HK-2 (cell line): ENCODE measurements at regions not wholly inside any gene's neighbourhood (a gene's known extent, or its start where the extent isn't known, plus 50 kb on each side); places are given as distances from the start of the nearest gene placed in this dataset.
A peak's percentile ranks its signal among the peaks of the same experiment; 100 is the strongest.
"Not testable (repeated sequence)": the region's sequence is repeated elsewhere in the genome, so short reads cannot be mapped to it uniquely, and the experiment has no call there.

ENCODE experiments used
- DNase-seq: peaks from one replicate; pipeline ENCODE4 v3.0.0-alpha.2; 2018; ENCODE audit not compliant: unreplicated experiment

DNA sequence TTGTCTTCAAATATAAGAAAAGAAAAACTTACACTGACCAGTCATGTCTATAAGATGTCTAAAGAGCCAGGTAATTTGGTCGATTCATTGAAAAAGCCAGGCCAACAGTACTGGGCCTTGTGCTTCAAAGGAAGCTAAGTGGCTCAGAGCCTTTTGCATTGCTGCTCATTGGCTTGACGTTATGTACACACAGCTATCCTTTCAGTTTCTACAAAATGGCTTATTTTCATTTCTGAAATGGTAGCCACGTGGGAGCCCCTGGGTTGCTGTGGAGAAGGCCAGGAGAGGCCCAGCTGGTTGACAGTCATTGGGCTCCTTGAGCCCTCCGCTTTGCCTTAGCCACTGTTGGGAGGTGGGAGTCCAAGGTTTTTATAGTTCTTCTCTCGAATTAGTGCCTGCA lies 199.1 kb upstream of the CXorf66 start:
- DNase-seq, result no peak

DNA sequence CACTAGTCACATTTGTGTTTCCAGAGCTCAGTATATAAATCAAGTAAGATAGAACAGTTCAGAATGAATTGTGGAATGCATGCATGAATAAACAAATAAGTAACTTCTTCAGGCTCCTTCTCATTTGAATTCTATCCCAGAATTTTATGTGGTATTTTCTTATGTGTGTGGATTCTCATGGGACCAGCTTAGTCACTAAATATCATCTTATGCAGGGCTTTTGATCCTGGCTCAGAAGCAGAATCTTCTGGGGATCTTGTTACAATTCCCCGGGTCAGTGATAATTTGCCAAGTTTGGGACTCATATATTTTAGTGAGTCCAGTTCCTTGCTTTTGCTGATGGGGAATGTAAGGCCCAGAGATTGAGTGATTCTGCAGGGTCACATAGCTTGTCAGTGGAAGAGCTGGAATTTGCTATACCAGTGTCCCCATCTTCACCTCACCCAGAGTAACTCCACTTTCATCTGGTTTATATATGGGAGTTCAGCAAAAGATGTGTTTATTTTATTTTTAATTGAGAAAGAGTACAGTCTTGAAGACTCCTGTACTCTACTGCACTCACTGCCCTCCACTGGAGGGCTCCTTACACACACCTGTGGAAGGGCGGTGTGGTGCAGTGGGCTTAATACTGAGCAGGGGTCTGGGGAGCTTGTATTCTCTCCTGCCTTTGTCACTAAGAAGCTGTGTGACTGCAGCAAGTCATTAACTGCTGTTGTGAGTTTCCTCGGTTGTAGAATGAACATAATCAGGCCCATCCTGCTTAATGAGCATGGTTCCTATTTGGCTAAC lies 198.2 kb upstream of the CXorf66 start:
- no peak for DNase-seq

DNA sequence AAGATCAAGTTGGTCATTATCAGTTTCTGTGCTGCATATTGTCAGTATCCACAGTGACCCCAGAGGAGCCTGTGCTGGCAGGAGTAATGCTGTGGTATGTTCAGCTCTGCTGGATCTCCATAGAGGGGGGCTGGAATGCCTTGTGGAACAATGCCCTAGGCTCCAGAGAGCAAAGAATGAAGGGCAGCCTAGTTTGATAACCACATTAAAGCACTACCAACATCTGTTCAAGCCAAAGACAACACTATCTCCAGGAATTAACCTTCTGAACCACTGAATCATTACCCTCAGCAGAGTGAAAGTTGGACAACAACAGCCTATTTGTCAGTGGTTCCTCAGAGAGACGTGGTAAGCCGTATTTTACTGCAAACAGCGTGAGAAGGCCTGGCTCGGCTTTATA lies 192.3 kb upstream of the CXorf66 start:
- no peak for DNase-seq

DNA sequence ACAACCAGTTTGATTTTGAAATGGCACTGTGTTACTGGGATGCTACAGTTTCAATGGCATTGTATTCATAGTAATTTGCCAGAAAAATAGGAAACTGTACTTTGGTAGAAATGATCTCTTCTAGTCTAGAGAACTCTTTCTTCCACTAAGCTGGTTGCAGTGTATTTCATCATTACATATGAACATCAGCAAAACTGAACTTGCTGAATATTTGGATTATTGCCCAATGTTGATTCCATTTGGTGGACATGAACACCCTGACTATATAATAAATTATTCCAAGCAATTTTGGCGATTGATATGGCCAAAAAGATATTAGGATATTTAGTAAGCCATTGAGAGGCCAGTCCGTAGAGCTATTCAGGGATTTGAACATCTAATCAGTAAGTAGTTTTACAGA lies 191.8 kb upstream of the CXorf66 start:
- no peak for DNase-seq

DNA sequence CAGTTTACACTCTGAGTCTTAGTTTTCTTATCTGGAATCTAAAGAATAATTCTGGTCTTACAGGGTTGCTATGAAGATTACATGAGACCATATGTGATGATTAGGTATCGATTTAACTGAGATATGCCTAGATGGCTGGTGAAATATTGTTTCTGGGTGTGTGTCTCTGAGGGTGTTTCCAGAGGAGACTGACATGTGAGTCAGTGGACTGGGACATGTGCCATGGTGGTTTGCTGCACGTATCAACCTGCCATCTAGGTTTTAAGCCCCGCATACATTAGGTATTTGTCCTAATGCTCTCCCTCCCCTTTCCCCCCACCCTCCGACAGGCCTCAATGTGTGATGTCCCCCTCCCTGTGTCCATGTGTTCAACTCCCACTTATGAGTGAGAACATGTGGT lies 186.0 kb upstream of the CXorf66 start:
- DNase-seq, result no peak

DNA sequence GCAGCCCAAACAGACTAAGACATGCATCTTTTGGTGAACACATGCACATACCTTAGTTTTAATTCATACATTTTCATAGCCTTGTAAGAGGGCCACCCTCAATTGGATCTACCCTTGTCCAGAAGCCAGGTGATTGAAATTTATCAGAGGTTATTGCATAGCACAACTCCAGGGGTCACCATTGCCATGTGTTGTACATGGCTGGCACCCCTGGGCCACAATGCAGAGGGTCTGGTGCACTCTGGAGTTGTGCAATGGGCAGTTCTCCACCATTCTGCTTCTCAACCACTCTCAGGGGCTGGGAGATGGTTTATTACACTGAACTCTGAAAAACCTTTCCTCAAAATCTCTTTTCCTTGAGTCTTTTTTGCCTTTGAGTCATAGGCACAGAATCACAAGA lies 184.4 kb upstream of the CXorf66 start:
- no peak for DNase-seq

DNA sequence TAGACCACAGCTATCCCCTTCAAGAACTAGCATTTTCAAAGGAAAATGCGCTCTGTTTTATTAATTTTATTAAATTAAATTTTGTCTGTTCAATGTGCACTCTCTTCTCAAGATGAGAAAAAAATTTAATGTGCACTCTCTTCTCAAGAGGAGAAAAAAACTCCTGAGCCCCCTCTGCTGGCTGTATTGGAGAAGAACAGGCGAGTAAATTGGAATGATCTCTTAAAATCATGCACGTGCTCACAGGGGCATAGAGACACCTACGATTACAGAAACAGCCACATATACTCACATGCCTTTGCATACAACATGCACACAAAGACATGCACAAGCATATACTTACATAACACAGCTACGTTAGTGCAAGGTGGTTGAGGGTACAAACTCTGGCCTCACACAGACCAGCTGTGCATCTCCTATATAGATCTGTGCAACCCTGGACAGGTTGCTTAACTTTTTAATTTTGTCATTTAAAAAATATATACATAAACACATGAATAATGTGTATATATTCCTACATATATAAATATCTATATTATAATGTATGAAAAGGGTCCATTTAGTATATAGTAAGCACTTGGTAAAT lies 176.2 kb upstream of the CXorf66 start:
- peak; percentile 2 for DNase-seq

DNA sequence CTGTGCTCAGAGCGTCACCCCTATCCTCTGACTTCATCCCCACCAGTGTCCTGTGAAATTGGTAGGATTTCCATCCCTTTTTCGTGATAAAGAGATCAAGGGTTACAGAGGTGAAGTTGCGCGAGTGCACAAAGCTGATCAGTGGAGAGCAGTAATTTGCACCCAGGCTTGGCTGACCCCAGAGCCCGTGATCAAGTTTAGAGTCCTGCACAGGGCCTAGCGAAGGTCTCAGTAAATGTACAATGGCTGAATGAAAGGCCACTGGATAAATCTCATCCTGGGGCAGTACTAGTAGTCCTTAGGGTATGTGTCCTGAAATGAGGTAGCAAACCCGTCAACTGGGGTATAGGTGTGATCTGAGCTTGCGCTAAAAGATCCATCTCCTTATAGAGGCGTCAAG lies 173.2 kb upstream of the CXorf66 start:
- DNase-seq, result not testable (repeated sequence)

DNA sequence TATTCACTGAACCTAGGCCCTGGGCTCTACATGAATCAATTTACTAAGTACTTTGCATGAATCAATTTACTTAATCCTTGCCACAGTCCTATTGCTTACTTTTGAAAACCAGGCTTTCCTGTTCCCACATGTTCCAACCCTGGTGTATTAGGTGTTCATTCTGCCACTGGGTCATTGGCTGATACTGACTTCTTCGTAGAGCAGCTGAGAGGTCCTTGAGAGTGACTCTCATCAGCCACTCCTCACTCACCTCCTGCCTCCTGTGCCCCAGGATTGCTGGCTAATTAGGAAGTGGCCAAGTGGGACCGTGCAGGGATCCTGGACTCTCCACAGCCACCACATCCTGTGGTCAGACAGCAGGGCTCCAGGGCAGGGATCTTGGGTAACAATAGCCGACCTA lies 172.7 kb upstream of the CXorf66 start:
- not testable (repeated sequence) for DNase-seq

DNA sequence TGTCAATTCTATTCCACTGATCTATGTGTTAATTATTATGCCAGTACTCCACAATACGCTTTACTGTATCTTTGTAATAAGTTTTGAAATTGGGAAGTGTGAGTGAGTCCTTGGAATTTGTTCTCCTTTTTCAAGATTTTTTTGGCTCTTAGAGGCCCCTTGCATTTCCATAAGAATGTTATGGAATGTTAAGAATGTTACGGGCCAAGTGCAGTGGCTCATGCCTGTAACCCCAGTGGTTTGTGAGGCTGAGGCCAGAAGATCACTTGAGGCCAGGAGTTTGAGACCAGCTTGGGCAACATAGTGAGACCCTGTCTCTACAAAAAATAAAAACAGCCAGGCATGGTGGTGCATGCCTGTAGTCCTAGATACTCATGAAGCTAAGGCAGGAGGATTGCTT lies 167.6 kb upstream of the CXorf66 start:
- no peak for DNase-seq

DNA sequence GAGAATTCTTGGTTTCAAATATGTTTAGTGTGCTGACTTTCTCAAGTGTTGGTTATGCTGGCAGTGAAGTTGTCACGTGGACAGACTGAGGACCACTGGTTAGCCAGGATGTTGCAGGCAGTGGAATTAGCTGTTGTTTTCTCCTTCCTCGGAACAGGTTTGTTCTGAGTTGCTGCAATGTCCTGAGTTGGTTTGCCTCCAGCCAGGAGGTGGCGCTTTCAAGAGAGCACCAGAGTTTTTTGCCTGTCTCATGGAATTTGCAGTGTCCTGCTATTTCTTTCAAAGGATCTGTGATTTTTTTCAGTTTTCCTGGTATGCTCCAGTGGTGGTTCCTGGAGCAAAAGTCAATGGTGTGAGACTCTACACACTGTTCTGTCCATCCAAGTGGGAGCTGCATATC lies 158.1 kb upstream of the CXorf66 start:
- no peak for DNase-seq

DNA sequence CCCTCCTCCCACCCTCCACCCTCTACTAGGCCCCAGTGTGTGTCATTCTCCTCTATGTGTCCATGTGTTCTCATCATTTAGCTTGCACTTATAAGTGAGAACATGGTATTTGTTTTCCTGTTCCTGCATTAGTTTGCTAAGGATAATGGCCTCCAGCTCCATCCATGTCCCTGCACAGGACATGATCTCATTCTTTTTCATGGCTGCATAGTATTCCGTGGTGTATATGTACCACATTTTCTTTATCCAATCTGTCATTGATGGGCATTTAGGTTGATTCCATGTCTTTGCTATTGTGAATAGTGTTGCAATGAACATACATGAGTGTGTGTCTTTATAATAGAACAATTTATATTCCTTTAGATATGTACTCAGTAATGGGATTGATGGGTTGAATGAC lies 148.7 kb upstream of the CXorf66 start:
- not testable (repeated sequence) for DNase-seq

DNA sequence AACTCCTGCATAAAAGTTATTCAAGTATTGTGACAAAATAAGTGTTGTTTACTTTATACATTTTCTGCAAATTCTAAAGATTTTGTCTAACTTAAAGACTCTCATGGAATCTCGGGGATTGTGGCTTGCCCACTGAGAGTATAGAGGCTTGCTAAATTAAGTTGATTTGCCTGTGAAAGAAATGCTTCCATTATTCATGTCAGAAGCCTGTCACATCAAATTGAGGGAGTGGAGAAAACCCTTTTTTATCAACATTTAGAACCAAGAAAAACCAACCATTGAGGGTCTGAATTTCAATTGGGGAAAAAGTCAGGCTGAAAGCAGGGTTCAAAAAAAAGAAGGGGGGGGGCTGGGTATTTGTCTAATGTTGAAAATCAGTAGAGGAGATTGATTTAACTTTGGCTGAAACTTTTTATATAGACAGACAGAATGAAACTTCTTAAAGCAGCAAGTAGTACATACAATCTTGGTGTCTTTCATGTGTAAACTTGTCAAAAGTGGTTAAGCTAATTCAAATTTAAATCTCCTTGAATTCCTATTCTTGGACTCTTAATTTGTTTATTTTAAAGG lies 144.8 kb upstream of the CXorf66 start:
- DNase-seq, result no peak

DNA sequence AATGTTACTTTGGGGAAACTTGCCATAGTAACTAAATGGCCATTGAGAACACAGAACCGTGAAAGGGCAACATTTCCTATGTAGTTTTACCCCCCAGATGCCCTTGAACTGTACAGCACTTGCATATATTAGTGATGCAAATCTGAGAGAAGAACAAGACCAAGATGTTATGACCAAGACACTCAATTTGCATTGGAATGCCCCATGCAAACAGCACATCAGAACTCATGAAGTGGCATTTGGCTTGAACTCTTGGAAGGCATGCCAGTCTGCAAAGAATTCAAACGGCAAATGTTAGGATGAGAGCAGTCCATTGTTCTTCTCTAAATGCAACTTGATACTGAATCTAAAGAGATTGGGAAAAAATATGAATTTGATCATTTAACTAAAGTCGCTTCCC lies 139.4 kb upstream of the CXorf66 start:
- no peak for DNase-seq

DNA sequence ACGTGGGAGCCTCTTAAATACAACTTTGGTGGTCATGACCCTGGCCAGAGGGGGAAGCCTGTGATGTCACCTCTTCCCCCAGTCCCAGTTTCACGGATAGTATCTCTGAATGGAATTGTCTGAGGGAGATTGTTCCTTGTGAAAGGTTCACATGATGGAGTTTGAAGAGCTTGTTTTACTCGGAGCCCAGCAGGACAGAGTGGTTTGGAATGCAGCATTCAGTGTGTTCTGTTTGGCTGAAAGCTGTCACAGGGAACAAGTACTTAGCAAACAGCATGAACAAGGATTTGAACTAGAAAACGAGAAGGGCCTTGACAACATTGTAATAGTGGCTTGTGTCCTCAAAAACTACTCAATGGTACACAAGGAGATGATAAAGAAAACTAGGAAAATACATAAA lies 133.9 kb upstream of the CXorf66 start:
- no peak for DNase-seq

DNA sequence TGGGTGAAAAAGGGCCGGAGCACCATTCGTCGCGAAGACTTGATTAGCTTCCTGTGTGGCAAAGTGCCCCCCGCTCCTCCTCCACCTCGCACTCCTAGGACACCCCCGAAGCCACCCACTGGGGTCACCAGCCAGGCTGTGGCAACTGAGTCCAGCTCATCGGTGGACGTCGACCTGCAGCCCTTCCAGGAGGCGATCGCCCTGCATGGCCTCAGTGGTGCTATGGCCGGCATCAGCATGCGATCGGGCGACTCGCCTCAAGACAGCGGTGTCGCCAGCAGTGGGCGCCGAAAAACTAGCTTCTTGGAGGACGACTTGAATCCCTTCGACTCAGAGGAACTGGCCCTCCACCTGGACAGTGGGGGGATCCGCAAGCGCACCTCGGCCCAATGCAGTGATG lies 126.8 kb upstream of the CXorf66 start:
- no peak for DNase-seq

DNA sequence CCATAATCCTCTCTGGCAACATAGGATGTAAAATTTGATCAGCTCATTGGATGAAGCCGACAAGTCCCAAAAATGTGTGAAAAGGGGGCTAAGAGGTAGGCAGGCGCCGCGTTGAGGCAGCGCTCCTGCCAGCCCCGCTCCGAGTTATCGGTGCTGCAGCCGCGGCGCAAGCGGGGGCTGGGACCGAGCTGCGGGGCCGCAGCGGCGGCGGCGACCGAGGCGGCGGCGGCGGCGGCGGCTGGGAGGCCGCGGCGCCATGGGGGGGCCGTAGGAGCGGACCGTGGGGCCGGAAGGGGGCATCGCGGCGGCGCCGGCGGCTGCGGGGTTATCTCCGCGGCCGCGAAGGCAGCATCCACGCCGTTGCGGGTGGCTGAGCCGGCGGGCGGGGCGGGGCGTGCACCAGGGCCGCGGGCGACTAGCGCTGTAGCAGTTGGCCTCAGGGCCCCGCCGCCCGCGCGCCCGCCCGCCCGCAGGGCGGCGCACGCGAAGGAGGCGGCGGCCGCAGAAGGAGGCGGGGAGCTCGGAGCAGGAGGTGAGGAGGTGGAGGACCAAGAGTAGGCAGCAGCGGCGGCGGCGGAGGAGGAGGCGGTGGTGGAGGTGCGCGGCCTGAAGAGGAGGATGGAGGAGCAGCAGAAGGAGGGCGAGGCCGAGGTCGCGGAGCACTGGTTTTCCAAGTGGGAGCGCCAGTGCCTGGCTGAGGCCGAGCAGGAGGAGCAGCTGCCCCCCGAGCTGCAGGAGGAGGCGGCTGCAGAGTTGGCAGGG lies 126.0 kb upstream of the CXorf66 start:
- DNase-seq, result peak; percentile 38

DNA sequence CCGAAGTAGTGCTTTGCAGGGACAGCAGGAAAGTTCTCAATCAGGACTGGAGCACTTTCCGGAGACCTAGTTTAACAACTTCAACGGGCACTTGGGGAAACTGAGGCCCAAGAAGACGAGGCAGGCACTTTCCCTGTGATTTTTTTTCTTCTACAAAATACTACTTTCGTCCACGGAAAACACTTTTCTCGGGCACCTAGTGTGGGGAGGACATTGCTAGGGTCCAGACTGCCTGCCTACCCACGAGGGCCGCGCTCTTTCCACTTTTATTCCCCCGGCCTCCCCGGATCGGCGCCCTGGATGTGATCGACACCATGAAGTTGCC lies 125.4 kb upstream of the CXorf66 start:
- DNase-seq, result no peak

DNA sequence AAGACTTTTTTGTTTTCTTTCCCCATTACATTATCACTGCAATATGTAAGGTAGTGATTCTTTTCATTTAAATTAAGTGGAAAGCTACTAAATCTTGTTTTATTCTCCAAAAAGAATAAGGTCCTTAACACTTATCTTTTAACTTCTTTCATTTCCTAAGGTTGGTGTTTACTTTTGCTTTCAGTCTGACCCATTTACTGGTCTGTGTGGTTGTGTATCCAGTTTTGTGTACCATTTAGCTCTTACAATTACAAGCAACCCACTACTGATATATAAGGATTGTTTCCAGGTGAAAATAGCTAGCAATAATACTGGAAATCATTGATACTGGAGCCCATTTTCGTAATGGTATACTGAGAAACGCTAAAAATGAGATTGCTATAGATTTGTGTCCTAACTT lies 123.1 kb upstream of the CXorf66 start:
- DNase-seq, result no peak

DNA sequence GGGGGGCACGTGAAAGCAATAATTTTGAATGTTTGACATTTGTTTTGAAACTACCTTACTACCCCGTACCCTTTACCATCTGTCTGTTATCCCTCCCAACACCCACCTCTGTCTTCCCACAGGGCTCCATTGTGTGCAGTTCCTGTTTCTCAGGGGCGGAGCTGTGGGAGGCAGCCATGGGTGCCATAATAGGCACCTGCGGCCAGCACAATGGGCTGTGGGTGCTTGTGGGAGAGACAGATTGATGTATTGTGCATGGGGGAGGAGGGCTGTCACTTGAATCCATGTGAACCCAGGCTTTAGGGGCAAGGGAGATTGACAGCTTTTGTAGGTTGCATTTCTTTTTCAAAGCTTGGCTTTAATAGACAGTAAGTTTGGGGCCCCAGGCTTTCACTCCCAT lies 122.6 kb upstream of the CXorf66 start:
- DNase-seq, result no peak

DNA sequence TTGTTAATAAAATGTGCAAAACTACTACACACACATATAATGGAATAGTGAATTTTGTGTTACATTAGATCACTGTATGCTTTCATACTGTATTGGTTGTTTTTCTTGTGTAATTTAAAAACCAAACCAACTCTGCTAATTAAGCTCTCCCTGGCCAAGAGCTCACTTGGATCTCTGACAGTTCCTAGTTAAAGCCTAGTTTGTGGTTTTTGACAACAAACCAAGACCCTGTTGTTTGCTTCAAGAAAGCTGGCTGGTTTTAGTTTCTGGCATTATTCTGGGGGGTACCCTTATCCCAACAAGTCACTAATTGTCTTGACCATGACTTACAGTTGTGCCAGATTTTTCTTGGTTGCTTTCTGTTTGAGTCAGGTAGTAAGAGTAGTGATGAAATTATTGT lies 121.4 kb upstream of the CXorf66 start:
- DNase-seq, result no peak

DNA sequence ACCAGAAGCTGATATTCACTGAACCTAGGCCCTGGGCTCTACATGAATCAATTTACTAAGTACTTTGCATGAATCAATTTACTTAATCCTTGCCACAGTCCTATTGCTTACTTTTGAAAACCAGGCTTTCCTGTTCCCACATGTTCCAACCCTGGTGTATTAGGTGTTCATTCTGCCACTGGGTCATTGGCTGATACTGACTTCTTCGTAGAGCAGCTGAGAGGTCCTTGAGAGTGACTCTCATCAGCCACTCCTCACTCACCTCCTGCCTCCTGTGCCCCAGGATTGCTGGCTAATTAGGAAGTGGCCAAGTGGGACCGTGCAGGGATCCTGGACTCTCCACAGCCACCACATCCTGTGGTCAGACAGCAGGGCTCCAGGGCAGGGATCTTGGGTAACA lies 109.5 kb upstream of the CXorf66 start:
- not testable (repeated sequence) for DNase-seq

DNA sequence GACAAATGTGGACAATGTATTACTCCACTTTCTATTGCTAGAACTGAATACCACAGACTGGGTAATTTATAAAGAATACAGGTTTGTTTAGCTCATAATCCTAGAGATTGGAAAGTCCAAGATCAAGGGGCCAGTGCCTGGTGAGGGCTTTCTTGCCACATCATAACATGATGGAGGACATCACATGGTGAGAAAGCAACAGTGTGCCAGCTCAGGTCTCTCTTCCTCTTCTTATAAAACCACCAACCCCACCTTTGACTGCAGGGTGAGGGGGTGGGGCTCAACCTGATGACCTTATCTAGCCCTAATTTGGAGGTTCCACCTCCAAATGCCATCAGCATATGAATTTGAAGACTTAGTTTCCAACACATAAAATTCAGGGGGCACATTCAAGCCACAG lies 105.7 kb upstream of the CXorf66 start:
- DNase-seq, result no peak
